A673 (cell line): ENCODE measurements at regions not wholly inside any gene's neighbourhood (a gene's known extent, or its start where the extent isn't known, plus 50 kb on each side); places are given as distances from the start of the nearest gene placed in this dataset.

Experiments
- CTCF ChIP-seq: fragments of 300-800, 200-600 bp; sonication (generic); conservative IDR thresholded peaks from 2 replicates; pipeline ENCODE4 v1.5.1; 2017; ENCODE audit warnings: low read depth, mild to moderate bottlenecking, antibody characterized with exemption, low read length, moderate library complexity, mixed read lengths
- EZH2 ChIP-seq: fragments of 200-600 bp; sonication (generic); IDR thresholded peaks from 2 replicates; pipeline ENCODE4 v1.6.1; 2017; ENCODE audit warnings: borderline replicate concordance, low read depth, mild to moderate bottlenecking, mixed read lengths, antibody characterized with exemption, low read length; ENCODE audit not compliant: poor library complexity, severe bottlenecking

GRCh38 chr4:3701736-3702560 is 64.2 kb upstream of the ADRA2C start:
- TF ChIP-seq CTCF: no peak
- no peak for TF ChIP-seq EZH2
